HCT116 (cell line): ENCODE measurements at regions not wholly inside any gene's neighbourhood (a gene's known extent, or its start where the extent isn't known, plus 50 kb on each side); places are given as distances from the start of the nearest gene placed in this dataset.

Source experiments
- ATAC-seq: fragments of 200-7000 bp; cut with Tn5 transposase; 2 replicates; pipeline ENCODE4 v1.9.1; 2020; ENCODE audit warnings: mild to moderate bottlenecking, moderate library complexity
- BruUV-seq: library from RNA; stranded (reverse); fragments of 400-500 nt; replicated peaks from 2 replicates; lab custom pipeline; 2021; lab: Mats Ljungman, UMichigan
- CTCF ChIA-PET: fragments of 300-600 bp; sonication (Branson Sonifier 250); formaldehyde crosslinking; loops from one replicate; lab custom pipeline; 2021; ENCODE audit warnings: antibody characterized with exemption; lab: Charles Lee
- POLR2A ChIA-PET: fragments of 300-600, 350-600 bp; sonication (Branson Sonifier 250); formaldehyde crosslinking; loops from one replicate; lab custom pipeline; 2021; ENCODE audit warnings: antibody characterized with exemption; lab: Charles Lee
- RAD21 ChIA-PET, 2 experiments: fragments of 300-600 bp; sonication (Branson Sonifier 250); formaldehyde crosslinking; loops; one replicate each; lab custom pipeline; 2023; ENCODE audit warnings: low total read pairs in 2 of 2; ENCODE audit not compliant: uncharacterized antibody in 2 of 2, unreplicated experiment in 2 of 2, low non-redundant PET in 1 of 2; lab: Charles Lee
- DNase-seq: peaks from one replicate; pipeline ENCODE4 v3.0.0-alpha.2; 2010; ENCODE audit warnings: low read depth, low spot score
- H2AFZ ChIP-seq: fragments of 200-600 bp; shearing (Covaris generic), sonication (generic); 2 replicates; pipeline ENCODE4 v1.6.1; 2017; ENCODE audit warnings: low read depth, mixed run types, mixed read lengths, antibody characterized with exemption, low read length; ENCODE audit not compliant: poor library complexity, severe bottlenecking
- H3K27ac ChIP-seq: 2 replicates; pipeline ENCODE4 v1.5.1; 2012; ENCODE audit warnings: low read depth, low read length
- H3K27me3 ChIP-seq: fragments of 200-600 bp; sonication (generic); 2 replicates; pipeline ENCODE4 v1.6.1; 2016; ENCODE audit warnings: mixed run types, low read length, mixed read lengths; ENCODE audit not compliant: insufficient read depth
- H3K36me3 ChIP-seq, 2 experiments: fragments of 200-500 bp in 1 of 2; fragments of 200-600 bp in 1 of 2; sonication (Bioruptor generic) in 1 of 2; sonication (generic) in 1 of 2; 2 replicates each; pipeline versions ENCODE4 v1.5.1 to v1.6.1; 2014 to 2016; ENCODE audit warnings: low read length in 2 of 2, inconsistent platforms in 1 of 2, mixed read lengths in 1 of 2, mixed run types in 1 of 2; ENCODE audit not compliant: insufficient read depth in 2 of 2, control insufficient read depth in 1 of 2
- H3K4me1 ChIP-seq, 2 experiments: fragments of 200-600 bp in 1 of 2; sonication (generic) in 1 of 2; 2 replicates each; pipeline versions ENCODE4 v1.5.1 to v1.6.1; 2012 to 2017; ENCODE audit warnings: low read length in 2 of 2, inconsistent platforms in 1 of 2, mild to moderate bottlenecking in 1 of 2, mixed read lengths in 1 of 2, mixed run types in 1 of 2, moderate library complexity in 1 of 2; ENCODE audit not compliant: insufficient read depth in 2 of 2, control insufficient read depth in 1 of 2
- H3K4me2 ChIP-seq: fragments of 200-600 bp; sonication (generic); 2 replicates; pipeline ENCODE4 v1.6.1; 2017; ENCODE audit warnings: mixed run types, low read length, mixed read lengths
- H3K4me3 ChIP-seq, 2 experiments: fragments of 200-600 bp in 1 of 2; sonication (generic) in 1 of 2; replicated peaks in 1 of 2; 2 replicates each; pipeline ENCODE4 v1.5.1; 2011 to 2016; ENCODE audit warnings: low read length in 2 of 2, control low read depth in 1 of 2, low read depth in 1 of 2, mild to moderate bottlenecking in 1 of 2, mixed read lengths in 1 of 2, mixed run types in 1 of 2
- H3K79me2 ChIP-seq: fragments of 200-600 bp; sonication (generic); 2 replicates; pipeline ENCODE4 v1.6.1; 2017; ENCODE audit warnings: mild to moderate bottlenecking, mixed run types, low read length, moderate library complexity, mixed read lengths; ENCODE audit not compliant: insufficient read depth
- H3K9ac ChIP-seq: fragments of 200-600 bp; sonication (generic); 2 replicates; pipeline ENCODE4 v1.6.1; 2016; ENCODE audit warnings: low read length, mixed read lengths
- H3K9me2 ChIP-seq: fragments of 200-600 bp; sonication (generic), shearing (Covaris generic); 2 replicates; pipeline ENCODE4 v1.6.1; 2017; ENCODE audit warnings: mixed run types, mild to moderate bottlenecking, moderate library complexity; ENCODE audit not compliant: insufficient read depth
- H3K9me3 ChIP-seq, 2 experiments: fragments of 200-500 bp in 1 of 2; fragments of 200-600 bp in 1 of 2; sonication (Bioruptor generic) in 1 of 2; sonication (generic) in 1 of 2; 2 replicates each; pipeline ENCODE4 v1.6.1; 2014 to 2017; ENCODE audit warnings: low read length in 2 of 2, mixed read lengths in 2 of 2, inconsistent platforms in 1 of 2, low read depth in 1 of 2, mild to moderate bottlenecking in 1 of 2, mixed run types in 1 of 2, moderate library complexity in 1 of 2; ENCODE audit not compliant: control insufficient read depth in 1 of 2, insufficient read depth in 1 of 2
- H4K20me1 ChIP-seq: fragments of 200-600 bp; sonication (generic), shearing (Covaris generic); 2 replicates; pipeline ENCODE4 v1.6.1; 2017; ENCODE audit warnings: mixed run types, mild to moderate bottlenecking, moderate library complexity; ENCODE audit not compliant: insufficient read depth
- EGR1 ChIP-seq: IDR thresholded peaks from 2 replicates; pipeline ENCODE4 v1.6.1; 2012; ENCODE audit warnings: low read depth
- POLR2A ChIP-seq: IDR thresholded peaks from 2 replicates; pipeline ENCODE4 v1.7.0; 2011; ENCODE audit warnings: borderline replicate concordance; ENCODE audit not compliant: insufficient read depth, insufficient read length; ENCODE audit errors: extremely low read depth
- RAD21 ChIP-seq: IDR thresholded peaks from 2 replicates; pipeline ENCODE4 v1.6.1; 2012; ENCODE audit warnings: low read depth, mild to moderate bottlenecking
- SIN3A ChIP-seq: IDR thresholded peaks from 2 replicates; pipeline ENCODE4 v1.6.1; 2012; ENCODE audit warnings: low read depth
- SP1 ChIP-seq: IDR thresholded peaks from 2 replicates; pipeline ENCODE4 v1.6.1; 2012; ENCODE audit warnings: low read depth
- intact Hi-C: fragments of 100-400 bp; cut with micrococcal nuclease; formaldehyde crosslinking; loops from 2 replicates; pipeline ENCODE4 v1.10.0; 2022
- TF ChIP-seq, protein P1 (sequence below): IDR thresholded peaks from 2 replicates; pipeline ENCODE4 v1.6.1; 2012; ENCODE audit warnings: low read depth
- TF ChIP-seq, protein P2 (sequence below): IDR thresholded peaks from 2 replicates; pipeline ENCODE4 v1.6.1; 2012
- TF ChIP-seq, protein P3 (sequence below), 3 experiments: fragments of 200-600 bp in 1 of 3; sonication (generic) in 1 of 3; IDR thresholded peaks in 2 of 3; conservative IDR thresholded peaks in 1 of 3; 2 replicates each; pipeline ENCODE4 v1.5.1; 2012 to 2017; ENCODE audit warnings: low read depth in 2 of 3, low read length in 2 of 3, antibody characterized with exemption in 1 of 3, borderline replicate concordance in 1 of 3, control low read depth in 1 of 3, mild to moderate bottlenecking in 1 of 3, mixed read lengths in 1 of 3, mixed run types in 1 of 3, moderate library complexity in 1 of 3; ENCODE audit not compliant: insufficient read depth in 1 of 3

DNA sequence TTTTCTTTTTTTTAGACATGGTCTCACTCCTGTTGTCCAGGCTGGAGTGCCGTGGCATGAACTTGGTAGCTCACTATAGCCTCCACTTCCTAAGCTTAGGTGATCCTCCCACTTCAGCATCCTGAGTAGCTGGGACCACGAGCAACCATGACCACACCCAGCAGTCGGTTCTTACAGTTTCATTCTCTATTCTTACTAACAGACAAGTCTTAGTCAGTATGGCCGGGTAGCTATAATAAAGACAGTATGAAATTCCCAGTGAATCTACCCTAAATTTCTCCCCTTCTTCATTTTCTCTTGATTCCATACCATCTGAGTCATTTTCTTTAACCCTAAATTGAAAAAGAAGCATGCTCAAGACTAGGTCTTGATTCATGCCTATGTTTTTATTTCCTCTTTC lies 775.3 kb upstream of the NRXN1 start:
- Histone ChIP-seq H3K4me2 (no peak overlapping the region), H3K9me3 (no peaks in the 10 kb centered on the region), H3K4me3 (no peak overlapping the region), H3K9ac (no peak overlapping the region), H3K9me2 (no peaks in the 10 kb centered on the region), H3K4me1 (peaks cover 0 to 6% of the 10 kb centered on the region in 2 experiments; a peak in 2 of 4 replicates), H3K36me3 (no peaks in the 10 kb centered on the region), H4K20me1 (no peaks in the 10 kb centered on the region), H3K79me2 (no peaks in the 10 kb centered on the region), H2AFZ (no peak overlapping the region), H3K27me3 (no peaks in the 10 kb centered on the region), H3K27ac (no peak overlapping the region)
- POLR2A ChIA-PET = no interaction called here
- BruUV-seq = no TSS peak
- intact Hi-C loops = no loop called here
- ATAC-seq (no peak), DNase-seq (no peak)
- no peak for TF ChIP-seq SP1
- TF ChIP-seq POLR2A = no peak
- no peak for TF ChIP-seq SIN3A
- TF ChIP-seq, protein P1, sequence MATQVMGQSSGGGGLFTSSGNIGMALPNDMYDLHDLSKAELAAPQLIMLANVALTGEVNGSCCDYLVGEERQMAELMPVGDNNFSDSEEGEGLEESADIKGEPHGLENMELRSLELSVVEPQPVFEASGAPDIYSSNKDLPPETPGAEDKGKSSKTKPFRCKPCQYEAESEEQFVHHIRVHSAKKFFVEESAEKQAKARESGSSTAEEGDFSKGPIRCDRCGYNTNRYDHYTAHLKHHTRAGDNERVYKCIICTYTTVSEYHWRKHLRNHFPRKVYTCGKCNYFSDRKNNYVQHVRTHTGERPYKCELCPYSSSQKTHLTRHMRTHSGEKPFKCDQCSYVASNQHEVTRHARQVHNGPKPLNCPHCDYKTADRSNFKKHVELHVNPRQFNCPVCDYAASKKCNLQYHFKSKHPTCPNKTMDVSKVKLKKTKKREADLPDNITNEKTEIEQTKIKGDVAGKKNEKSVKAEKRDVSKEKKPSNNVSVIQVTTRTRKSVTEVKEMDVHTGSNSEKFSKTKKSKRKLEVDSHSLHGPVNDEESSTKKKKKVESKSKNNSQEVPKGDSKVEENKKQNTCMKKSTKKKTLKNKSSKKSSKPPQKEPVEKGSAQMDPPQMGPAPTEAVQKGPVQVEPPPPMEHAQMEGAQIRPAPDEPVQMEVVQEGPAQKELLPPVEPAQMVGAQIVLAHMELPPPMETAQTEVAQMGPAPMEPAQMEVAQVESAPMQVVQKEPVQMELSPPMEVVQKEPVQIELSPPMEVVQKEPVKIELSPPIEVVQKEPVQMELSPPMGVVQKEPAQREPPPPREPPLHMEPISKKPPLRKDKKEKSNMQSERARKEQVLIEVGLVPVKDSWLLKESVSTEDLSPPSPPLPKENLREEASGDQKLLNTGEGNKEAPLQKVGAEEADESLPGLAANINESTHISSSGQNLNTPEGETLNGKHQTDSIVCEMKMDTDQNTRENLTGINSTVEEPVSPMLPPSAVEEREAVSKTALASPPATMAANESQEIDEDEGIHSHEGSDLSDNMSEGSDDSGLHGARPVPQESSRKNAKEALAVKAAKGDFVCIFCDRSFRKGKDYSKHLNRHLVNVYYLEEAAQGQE = no peak
- CTCF ChIA-PET = interaction anchor here (1.1 kb wide), 1 partner anchor 11 kb away, joined by 4 read pairs; no protein-coding TSS in a partner anchor
- RAD21 ChIA-PET = no interaction called here

DNA sequence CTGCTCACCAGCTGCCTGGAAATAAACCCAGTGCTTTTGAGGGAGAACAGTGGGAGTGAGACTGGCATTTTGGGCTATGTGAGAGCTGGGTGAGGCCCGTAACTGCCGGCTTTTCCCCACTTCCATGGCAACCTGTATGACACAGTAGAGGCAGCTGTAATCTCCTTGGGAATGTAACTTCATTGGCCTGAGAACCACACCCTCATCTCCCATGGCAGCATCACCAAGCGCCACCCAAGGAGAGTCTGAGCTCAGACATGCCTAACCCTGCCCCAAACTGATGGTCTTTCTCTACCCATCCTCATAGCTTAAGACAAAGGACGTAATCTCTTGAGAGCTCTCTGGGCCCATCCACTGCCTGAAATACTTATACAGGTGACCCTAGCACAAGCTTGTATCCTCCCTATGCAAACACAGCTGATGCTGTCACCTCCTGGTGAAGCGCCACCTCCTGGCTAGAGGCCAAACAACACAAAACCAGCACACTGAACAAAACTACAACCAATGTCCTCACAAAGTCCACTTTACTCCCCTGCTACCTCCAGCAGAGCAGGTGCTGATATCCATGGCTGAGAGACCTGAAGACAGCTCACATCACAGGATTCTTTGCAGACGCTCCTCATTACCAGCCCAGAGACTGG lies 763.4 kb upstream of the NRXN1 start:
- POLR2A ChIA-PET = no interaction called here
- intact Hi-C loops = no loop called here
- H3K9ac ChIP-seq = no peak overlapping the region
- no peaks in the 10 kb centered on the region for H3K9me2 ChIP-seq
- RAD21 ChIA-PET = interaction anchor here in 1 of 2 experiments (0.6 kb wide), 1 partner anchor 644 kb away, joined by 5 read pairs; no protein-coding TSS in a partner anchor
- DNase-seq (peak; percentile 28), ATAC-seq (peak; percentile 76)
- H3K27ac ChIP-seq = no peak overlapping the region
- no peaks in the 10 kb centered on the region for H3K36me3 ChIP-seq
- H3K4me1 ChIP-seq = no peaks in the 10 kb centered on the region
- peaks cover 0 to 5% of the 10 kb centered on the region in 2 experiments; a peak in 1 of 4 replicates for H3K9me3 ChIP-seq
- TF ChIP-seq EGR1 (no peak), RAD21 (peak; percentile 43; the same call in 1 of the 2 replicates)
- TF ChIP-seq, protein P2, sequence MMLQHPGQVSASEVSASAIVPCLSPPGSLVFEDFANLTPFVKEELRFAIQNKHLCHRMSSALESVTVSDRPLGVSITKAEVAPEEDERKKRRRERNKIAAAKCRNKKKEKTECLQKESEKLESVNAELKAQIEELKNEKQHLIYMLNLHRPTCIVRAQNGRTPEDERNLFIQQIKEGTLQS = no peak
- TF ChIP-seq, protein P3, sequence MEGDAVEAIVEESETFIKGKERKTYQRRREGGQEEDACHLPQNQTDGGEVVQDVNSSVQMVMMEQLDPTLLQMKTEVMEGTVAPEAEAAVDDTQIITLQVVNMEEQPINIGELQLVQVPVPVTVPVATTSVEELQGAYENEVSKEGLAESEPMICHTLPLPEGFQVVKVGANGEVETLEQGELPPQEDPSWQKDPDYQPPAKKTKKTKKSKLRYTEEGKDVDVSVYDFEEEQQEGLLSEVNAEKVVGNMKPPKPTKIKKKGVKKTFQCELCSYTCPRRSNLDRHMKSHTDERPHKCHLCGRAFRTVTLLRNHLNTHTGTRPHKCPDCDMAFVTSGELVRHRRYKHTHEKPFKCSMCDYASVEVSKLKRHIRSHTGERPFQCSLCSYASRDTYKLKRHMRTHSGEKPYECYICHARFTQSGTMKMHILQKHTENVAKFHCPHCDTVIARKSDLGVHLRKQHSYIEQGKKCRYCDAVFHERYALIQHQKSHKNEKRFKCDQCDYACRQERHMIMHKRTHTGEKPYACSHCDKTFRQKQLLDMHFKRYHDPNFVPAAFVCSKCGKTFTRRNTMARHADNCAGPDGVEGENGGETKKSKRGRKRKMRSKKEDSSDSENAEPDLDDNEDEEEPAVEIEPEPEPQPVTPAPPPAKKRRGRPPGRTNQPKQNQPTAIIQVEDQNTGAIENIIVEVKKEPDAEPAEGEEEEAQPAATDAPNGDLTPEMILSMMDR (IDR thresholded peaks at IDR 0.05 in 2 of 3, conservative IDR thresholded peaks at IDR 0.05 in 1 of 3; ENCODE audit: borderline replicate concordance in 1 of 3, insufficient read depth in 1 of 3, low read depth in 2 of 3, low read length in 2 of 3) = peak; percentile 5 to 68 (median 67); a peak in 5 of 6 replicates
- CTCF ChIA-PET = interaction anchor here (0.6 to 1.8 kb wide), 8 partner anchors 8 to 370 kb away, joined by 3 to 7 read pairs (median 3); no protein-coding TSS in a partner anchor
- no TSS peak for BruUV-seq
- no peaks in the 10 kb centered on the region for H4K20me1 ChIP-seq
- H3K4me3 ChIP-seq = no peak overlapping the region
- H3K79me2 ChIP-seq = no peaks in the 10 kb centered on the region
- H2AFZ ChIP-seq = no peak overlapping the region
- H3K27me3 ChIP-seq = no peaks in the 10 kb centered on the region
- no peak overlapping the region for H3K4me2 ChIP-seq
